ENCODE measurements at regions not wholly inside any gene's neighbourhood (a gene's known extent, or its start where the extent isn't known, plus 50 kb on each side); places are given as distances from the start of the nearest gene placed in this dataset.
A peak's percentile ranks its signal among the peaks of the same experiment; 100 is the strongest.

- no peak for DNase-seq
- Histone ChIP-seq H3K9me3 (peaks cover 0 to 8% (median 0%) of the 10 kb centered on the region in 4 donors), H3K27ac (no peak overlapping the region), H3K4me1 (no peaks in the 10 kb centered on the region), H3K36me3 (no peaks in the 10 kb centered on the region), H3K27me3 (peaks cover 0 to 62% (median 3%) of the 10 kb centered on the region in 3 donors), H3K4me3 (no peak overlapping the region)
- intact Hi-C loops (cut with DNase I; ENCODE audit: low total_unique reads): no loop called here
- 73 to 80% (median 78%) methylated on average over 7 to 8 of the region's 8 CpGs for WGBS, 5 donors
- no peak for TF ChIP-seq CTCF (IDR thresholded peaks at IDR 0.05)
These were observed 78.5 kb upstream of the FZD10 start for GRCh38 chr12:130083734-130084133.

GRCh38 chr12:130084359-130084758 is 77.9 kb upstream of the FZD10 start:
- WGBS, 5 donors: 58 to 72% (median 69%) methylated on average over 8 of the region's 8 CpGs
- no peak overlapping the region for H3K27ac ChIP-seq
- intact Hi-C loops (cut with DNase I; ENCODE audit: low total_unique reads): no loop called here

GRCh38 chr12:130086248-130086647 is 76.0 kb upstream of the FZD10 start:
- intact Hi-C loops (cut with DNase I; ENCODE audit: low total_unique reads): no loop called here

More at GRCh38 chr12:130084359-130084758, 77.9 kb upstream of the FZD10 start:
- no peaks in the 10 kb centered on the region for H3K36me3 ChIP-seq
- TF ChIP-seq CTCF (IDR thresholded peaks at IDR 0.05) (no peak), POLR2A (IDR thresholded peaks at IDR 0.05) (no peak), POLR2AphosphoS5 (IDR thresholded peaks at IDR 0.05) (no peak), EP300 (IDR thresholded peaks at IDR 0.05) (no peak)
- H3K4me3 ChIP-seq: no peak overlapping the region
- DNase-seq: no peak
- no peaks in the 10 kb centered on the region for H3K4me1 ChIP-seq
- peaks cover 0 to 57% (median 3%) of the 10 kb centered on the region in 3 donors for H3K27me3 ChIP-seq
- H3K9me3 ChIP-seq: peaks cover 0 to 1% (median 0%) of the 10 kb centered on the region in 4 donors

GRCh38 chr12:130086797-130087196 is 75.5 kb upstream of the FZD10 start:
- Histone ChIP-seq H3K36me3 (no peaks in the 10 kb centered on the region), H3K9me3 (peaks cover 0 to 12% (median 0%) of the 10 kb centered on the region in 4 donors), H3K27ac (no peak overlapping the region), H3K27me3 (peaks cover 0 to 42% (median 0%) of the 10 kb centered on the region in 3 donors), H3K4me1 (no peaks in the 10 kb centered on the region), H3K4me3 (no peak overlapping the region)
- intact Hi-C loops (cut with DNase I; ENCODE audit: low total_unique reads): no loop called here
- TF ChIP-seq POLR2AphosphoS5 (IDR thresholded peaks at IDR 0.05) (no peak), EP300 (IDR thresholded peaks at IDR 0.05) (no peak), POLR2A (IDR thresholded peaks at IDR 0.05) (no peak), CTCF (IDR thresholded peaks at IDR 0.05) (no peak)
- DNase-seq: no peak
- WGBS, 5 donors: 22 to 31% (median 29%) methylated on average over 8 of the region's 8 CpGs

More at GRCh38 chr12:130086248-130086647, 76.0 kb upstream of the FZD10 start:
- Histone ChIP-seq H3K4me3 (no peak overlapping the region), H3K9me3 (peaks cover 0 to 8% (median 0%) of the 10 kb centered on the region in 4 donors), H3K4me1 (no peaks in the 10 kb centered on the region), H3K36me3 (no peaks in the 10 kb centered on the region), H3K27me3 (peaks cover 0 to 42% (median 0%) of the 10 kb centered on the region in 3 donors), H3K27ac (no peak overlapping the region)
- DNase-seq: peak in 1 of 2 donors; percentile 35
- TF ChIP-seq CTCF (IDR thresholded peaks at IDR 0.05): no peak
- TF ChIP-seq POLR2AphosphoS5 (IDR thresholded peaks at IDR 0.05): no peak
- TF ChIP-seq POLR2A (IDR thresholded peaks at IDR 0.05): no peak
- no peak for TF ChIP-seq EP300 (IDR thresholded peaks at IDR 0.05)
- WGBS, 5 donors: 13 to 32% (median 30%) methylated on average over 11 of the region's 11 CpGs

All from stomach (tissue), 8 donors.